Endothelial cell of umbilical vein (primary cell): ENCODE measurements at regions not wholly inside any gene's neighbourhood (a gene's known extent, or its start where the extent isn't known, plus 50 kb on each side); places are given as distances from the start of the nearest gene placed in this dataset.

ENCODE experiments used
- BruUV-seq: library from RNA; stranded (reverse); fragments of 400-500 nt; replicated peaks from 2 replicates; lab custom pipeline; 2021; lab: Mats Ljungman, UMichigan
- CTCF ChIA-PET: fragments of 300-600, 350-600 bp; sonication (Branson Sonifier 250); formaldehyde crosslinking; loops from one replicate; lab custom pipeline; 2021; ENCODE audit warnings: antibody characterized with exemption, inconsistent platforms; lab: Charles Lee
- POLR2A ChIA-PET: fragments of 300-600, 350-600 bp; sonication (Branson Sonifier 250); formaldehyde crosslinking; loops from one replicate; lab custom pipeline; 2021; ENCODE audit warnings: antibody characterized with exemption, inconsistent platforms; lab: Charles Lee
- DNase-seq: peaks from one replicate; pipeline ENCODE4 v3.0.0-alpha.2; 2011; ENCODE audit warnings: low read depth, low spot score
- FAIRE-seq: peaks from 2 replicates; lab custom pipeline; 2011; peaks lifted over from hg19 to GRCh38; lab: Jason Lieb, UNC
- H2AFZ ChIP-seq: 2 replicates; pipeline ENCODE4 v1.6.0; 2012; ENCODE audit warnings: low read depth, low read length, control low read depth, inconsistent platforms
- H3K27ac ChIP-seq: 2 replicates; pipeline ENCODE4 v1.5.1; 2011; ENCODE audit warnings: low read depth, mild to moderate bottlenecking, control low read depth, low read length, moderate library complexity; ENCODE audit not compliant: insufficient read depth
- H3K27me3 ChIP-seq, 2 experiments: 2 replicates each; pipeline versions ENCODE4 v1.6.0 to v1.6.1; 2011; ENCODE audit warnings: low read length in 2 of 2, mixed read lengths in 1 of 2; ENCODE audit not compliant: control insufficient read depth in 2 of 2, insufficient read depth in 2 of 2
- H3K36me3 ChIP-seq, 2 experiments: 2 replicates in 1 of 2; 3 replicates in 1 of 2; pipeline ENCODE4 v1.5.1; 2011; ENCODE audit warnings: low read length in 2 of 2, mild to moderate bottlenecking in 1 of 2, moderate library complexity in 1 of 2; ENCODE audit not compliant: control insufficient read depth in 2 of 2, insufficient read depth in 2 of 2; ENCODE audit errors: extremely low read depth in 1 of 2
- H3K4me1 ChIP-seq: 3 replicates; pipeline ENCODE4 v1.5.1; 2011; ENCODE audit warnings: mild to moderate bottlenecking, low read length; ENCODE audit not compliant: control insufficient read depth, insufficient read depth; ENCODE audit errors: extremely low read depth
- H3K4me2 ChIP-seq: 2 replicates; pipeline ENCODE4 v1.6.1; 2011; ENCODE audit warnings: low read length, control low read depth, mixed read lengths; ENCODE audit not compliant: insufficient read depth
- H3K4me3 ChIP-seq, 3 experiments: fragments of 200-600 bp in 1 of 3; sonication (generic), shearing (Covaris generic) in 1 of 3; replicated peaks in 1 of 3; 2 replicates each; pipeline ENCODE4 v1.5.1; 2011 to 2016; ENCODE audit warnings: control low read depth in 3 of 3, low read length in 3 of 3, mild to moderate bottlenecking in 2 of 3, inconsistent platforms in 1 of 3, low read depth in 1 of 3, moderate library complexity in 1 of 3; ENCODE audit not compliant: insufficient read depth in 1 of 3
- H3K79me2 ChIP-seq: 2 replicates; pipeline ENCODE4 v1.6.0; 2012; ENCODE audit warnings: low read length, inconsistent platforms; ENCODE audit not compliant: control insufficient read depth, insufficient read depth
- H3K9ac ChIP-seq: replicated peaks from 2 replicates; pipeline ENCODE3; 2011; ENCODE audit warnings: low read length, control low read depth; ENCODE audit not compliant: insufficient read depth; ENCODE audit errors: extremely low read depth
- H3K9me1 ChIP-seq: replicated peaks from 3 replicates; pipeline ENCODE4 v1.6.0; 2011; ENCODE audit warnings: mild to moderate bottlenecking, low read length; ENCODE audit not compliant: control insufficient read depth, insufficient read depth; ENCODE audit errors: extremely low read depth
- H3K9me3 ChIP-seq: replicated peaks from 2 replicates; pipeline ENCODE4 v1.5.1; 2012; ENCODE audit warnings: low read length, inconsistent platforms; ENCODE audit not compliant: control insufficient read depth, insufficient read depth
- H4K20me1 ChIP-seq: replicated peaks from 2 replicates; pipeline ENCODE3; 2011; ENCODE audit warnings: mild to moderate bottlenecking, low read length; ENCODE audit not compliant: control insufficient read depth, insufficient read depth; ENCODE audit errors: extremely low read depth
- CTCF ChIP-seq, 2 donors: IDR thresholded peaks; 1 replicate in 1 of 2; 2 replicates in 1 of 2; pipeline ENCODE4 v1.5.1; 2011; ENCODE audit warnings: low read length in 2 of 2, mild to moderate bottlenecking in 2 of 2, moderate library complexity in 2 of 2, control low read depth in 1 of 2, inconsistent platforms in 1 of 2, low read depth in 1 of 2; ENCODE audit not compliant: insufficient read depth in 1 of 2; ENCODE audit errors: extremely low read depth in 1 of 2
- EZH2 ChIP-seq: IDR thresholded peaks from 2 replicates; pipeline ENCODE4 v1.6.1; 2012; ENCODE audit warnings: borderline replicate concordance, low read depth, mild to moderate bottlenecking, moderate library complexity, low read length, inconsistent platforms; ENCODE audit not compliant: severe bottlenecking
- FOS ChIP-seq: IDR thresholded peaks from 2 replicates; pipeline ENCODE4 v1.6.1; 2011; ENCODE audit warnings: mild to moderate bottlenecking, low read length, moderate library complexity, borderline replicate concordance; ENCODE audit not compliant: insufficient read depth
- GATA2 ChIP-seq: IDR thresholded peaks from 2 replicates; pipeline ENCODE4 v1.7.0; 2011; ENCODE audit warnings: low read depth, mild to moderate bottlenecking, moderate library complexity, mixed read lengths, low read length; ENCODE audit not compliant: insufficient read length, insufficient read depth
- JUN ChIP-seq: IDR thresholded peaks from 2 replicates; pipeline ENCODE4 v1.6.1; 2011; ENCODE audit warnings: borderline replicate concordance, low read depth; ENCODE audit not compliant: insufficient read length, insufficient read depth
- MAX ChIP-seq: IDR thresholded peaks from 2 replicates; pipeline ENCODE4 v1.6.1; 2011; ENCODE audit not compliant: insufficient read depth, insufficient read length
- MYC ChIP-seq: IDR thresholded peaks from one replicate; pipeline ENCODE4 v1.6.1; 2011; ENCODE audit warnings: mild to moderate bottlenecking, low read depth, low read length
- POLR2A ChIP-seq: IDR thresholded peaks from 2 replicates; pipeline ENCODE4 v1.6.1; 2012; ENCODE audit warnings: low read depth, mild to moderate bottlenecking, control low read depth, low read length
- POLR2AphosphoS5 ChIP-seq: IDR thresholded peaks from 2 replicates; pipeline ENCODE4 v1.6.1; 2012; ENCODE audit warnings: low read depth, mild to moderate bottlenecking, control low read depth, low read length, moderate library complexity; ENCODE audit not compliant: insufficient read depth
- dilution Hi-C: fragments of 300-500 bp; cut with MboI; formaldehyde crosslinking; loops from one replicate; pipeline ENCODE4 v1.15.0; 2019; ENCODE audit warnings: low sequenced_read_pairs; ENCODE audit not compliant: extremely low pct_ligation_motif_present
- intact Hi-C: fragments of 100-400 bp; cut with micrococcal nuclease; formaldehyde crosslinking; loops from one replicate; pipeline ENCODE4 v1.10.0; 2022

DNA sequence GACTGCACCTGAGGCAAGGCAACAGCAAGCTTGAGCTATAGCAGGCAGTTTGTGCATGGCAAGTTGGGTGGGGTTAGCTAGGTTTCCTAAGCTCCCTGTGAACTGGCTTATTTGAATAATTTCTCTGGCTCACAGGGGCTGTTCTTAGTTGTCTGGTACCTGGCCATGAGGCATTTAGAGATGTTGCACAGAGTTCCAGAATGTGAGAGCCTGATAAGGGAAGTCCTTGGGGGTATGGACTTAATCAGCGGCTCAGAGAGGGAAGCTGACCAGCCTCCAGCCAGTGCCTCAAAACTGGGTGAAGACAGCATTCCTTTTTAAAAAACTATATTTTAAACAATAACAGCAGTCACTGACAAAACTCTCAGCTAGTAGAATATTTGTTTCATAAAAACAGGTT is 307.4 kb downstream of the FZD1 start:
- dilution Hi-C loops (no loop called here), intact Hi-C loops (no loop called here)
- CTCF ChIA-PET: interaction anchor here (1.6 to 1.8 kb wide), 2 partner anchors 28 to 284 kb away, joined by 4 read pairs; no protein-coding TSS in a partner anchor
- Histone ChIP-seq H3K36me3 (no peaks in the 10 kb centered on the region), H3K27me3 (no peaks in the 10 kb centered on the region), H2AFZ (no peak overlapping the region), H3K9me1 (no peaks in the 10 kb centered on the region), H3K4me1 (no peaks in the 10 kb centered on the region), H4K20me1 (no peaks in the 10 kb centered on the region), H3K4me3 (no peak overlapping the region), H3K27ac (no peak overlapping the region), H3K9me3 (no peaks in the 10 kb centered on the region), H3K9ac (no peak overlapping the region), H3K79me2 (no peaks in the 10 kb centered on the region), H3K4me2 (no peak overlapping the region)
- DNase-seq (no peak), FAIRE-seq (no peak)
- POLR2A ChIA-PET: no interaction called here
- TF ChIP-seq POLR2A: no peak
- no peak for TF ChIP-seq CTCF (IDR thresholded peaks at IDR 0.05; ENCODE audit: extremely low read depth in 1 of 2, insufficient read depth in 1 of 2, low read depth in 1 of 2, low read length in 2 of 2)
- TF ChIP-seq FOS: no peak
- no peak for TF ChIP-seq JUN
- no peak for TF ChIP-seq EZH2
- no peak for TF ChIP-seq MAX
- no peak for TF ChIP-seq POLR2AphosphoS5
- TF ChIP-seq MYC: no peak
- TF ChIP-seq GATA2: no peak
- BruUV-seq: no TSS peak
